ENCODE measurements at regions not wholly inside any gene's neighbourhood (a gene's known extent, or its start where the extent isn't known, plus 50 kb on each side); places are given as distances from the start of the nearest gene placed in this dataset.

DNA sequence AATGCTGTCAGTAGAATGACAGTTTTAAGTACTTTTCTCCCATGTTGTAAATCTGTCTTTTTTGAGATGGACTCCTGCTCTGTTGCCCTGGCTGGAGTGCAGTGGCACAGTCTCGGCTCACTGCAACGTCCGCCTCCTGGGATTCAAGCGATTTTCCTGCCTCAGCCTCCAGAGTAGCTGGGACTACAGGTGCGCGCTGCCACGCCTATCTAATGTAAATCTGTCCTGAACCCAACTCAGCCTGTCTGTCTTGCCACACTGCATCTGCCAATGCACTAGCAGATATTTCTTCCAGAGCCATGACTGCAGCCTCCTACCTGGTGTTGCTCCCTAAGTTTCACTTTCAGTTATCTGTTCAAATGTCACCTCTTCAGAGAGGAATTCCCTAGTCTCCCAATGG lies 264.1 kb downstream of the PHF14 start:
- no peak for TF ChIP-seq POLR2A (IDR thresholded peaks at IDR 0.05)
- TF ChIP-seq, protein P1, sequence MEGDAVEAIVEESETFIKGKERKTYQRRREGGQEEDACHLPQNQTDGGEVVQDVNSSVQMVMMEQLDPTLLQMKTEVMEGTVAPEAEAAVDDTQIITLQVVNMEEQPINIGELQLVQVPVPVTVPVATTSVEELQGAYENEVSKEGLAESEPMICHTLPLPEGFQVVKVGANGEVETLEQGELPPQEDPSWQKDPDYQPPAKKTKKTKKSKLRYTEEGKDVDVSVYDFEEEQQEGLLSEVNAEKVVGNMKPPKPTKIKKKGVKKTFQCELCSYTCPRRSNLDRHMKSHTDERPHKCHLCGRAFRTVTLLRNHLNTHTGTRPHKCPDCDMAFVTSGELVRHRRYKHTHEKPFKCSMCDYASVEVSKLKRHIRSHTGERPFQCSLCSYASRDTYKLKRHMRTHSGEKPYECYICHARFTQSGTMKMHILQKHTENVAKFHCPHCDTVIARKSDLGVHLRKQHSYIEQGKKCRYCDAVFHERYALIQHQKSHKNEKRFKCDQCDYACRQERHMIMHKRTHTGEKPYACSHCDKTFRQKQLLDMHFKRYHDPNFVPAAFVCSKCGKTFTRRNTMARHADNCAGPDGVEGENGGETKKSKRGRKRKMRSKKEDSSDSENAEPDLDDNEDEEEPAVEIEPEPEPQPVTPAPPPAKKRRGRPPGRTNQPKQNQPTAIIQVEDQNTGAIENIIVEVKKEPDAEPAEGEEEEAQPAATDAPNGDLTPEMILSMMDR (IDR thresholded peaks at IDR 0.05): no peak
- no peak for TF ChIP-seq POLR2AphosphoS5 (IDR thresholded peaks at IDR 0.05)
